Uterus (tissue), 2 donors: ENCODE measurements at regions not wholly inside any gene's neighbourhood (a gene's known extent, or its start where the extent isn't known, plus 50 kb on each side); places are given as distances from the start of the nearest gene placed in this dataset.

Source experiments
- POLR2A ChIP-seq, 2 donors: fragments of 450-650 bp; IDR thresholded peaks; one replicate each; pipeline ENCODE4 v1.6.1; 2016; ENCODE audit warnings: antibody characterized with exemption in 2 of 2, mild to moderate bottlenecking in 1 of 2, moderate library complexity in 1 of 2
- TF ChIP-seq, protein P1 (sequence below), 4 experiments: fragments of 200-600 bp in 2 of 4; fragments of 450-650 bp in 2 of 4; sonication (generic) in 2 of 4; IDR thresholded peaks; one replicate each; pipeline ENCODE4 v1.5.1; 2016 to 2019; ENCODE audit warnings: antibody characterized with exemption in 4 of 4, mild to moderate bottlenecking in 2 of 4, moderate library complexity in 1 of 4

DNA sequence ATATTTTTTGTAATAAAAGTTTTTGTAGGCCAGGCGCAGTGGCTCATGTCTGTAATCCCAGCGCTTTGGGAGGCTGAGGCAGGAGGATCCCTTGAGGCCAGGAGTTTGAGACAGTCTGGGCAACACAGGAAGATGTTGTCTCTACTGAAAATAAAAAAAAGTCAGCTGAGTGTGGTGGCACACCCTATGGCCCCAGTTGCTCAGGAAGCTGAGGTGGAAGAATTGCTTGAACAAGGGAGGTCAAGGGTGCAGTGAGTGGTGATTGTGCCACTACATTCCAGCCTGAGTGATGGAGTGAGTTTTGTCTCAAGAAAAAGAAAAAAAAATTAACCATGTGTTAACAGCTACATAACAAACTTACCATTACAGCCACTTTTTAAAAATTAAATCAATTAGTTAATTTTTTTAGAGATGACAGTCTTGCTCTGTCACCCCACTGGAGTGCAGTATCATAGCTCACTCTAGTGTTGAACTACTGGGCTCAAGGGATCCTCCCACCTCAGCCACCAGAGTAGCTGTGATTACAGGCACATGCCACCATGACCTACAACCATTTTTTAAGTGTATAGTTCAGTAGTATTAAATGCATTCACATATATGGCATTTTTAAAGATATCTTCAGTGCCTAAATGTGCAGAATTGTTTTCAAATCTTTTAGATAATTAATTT lies 67.2 kb upstream of the ACYP2 start:
- TF ChIP-seq, protein P1, sequence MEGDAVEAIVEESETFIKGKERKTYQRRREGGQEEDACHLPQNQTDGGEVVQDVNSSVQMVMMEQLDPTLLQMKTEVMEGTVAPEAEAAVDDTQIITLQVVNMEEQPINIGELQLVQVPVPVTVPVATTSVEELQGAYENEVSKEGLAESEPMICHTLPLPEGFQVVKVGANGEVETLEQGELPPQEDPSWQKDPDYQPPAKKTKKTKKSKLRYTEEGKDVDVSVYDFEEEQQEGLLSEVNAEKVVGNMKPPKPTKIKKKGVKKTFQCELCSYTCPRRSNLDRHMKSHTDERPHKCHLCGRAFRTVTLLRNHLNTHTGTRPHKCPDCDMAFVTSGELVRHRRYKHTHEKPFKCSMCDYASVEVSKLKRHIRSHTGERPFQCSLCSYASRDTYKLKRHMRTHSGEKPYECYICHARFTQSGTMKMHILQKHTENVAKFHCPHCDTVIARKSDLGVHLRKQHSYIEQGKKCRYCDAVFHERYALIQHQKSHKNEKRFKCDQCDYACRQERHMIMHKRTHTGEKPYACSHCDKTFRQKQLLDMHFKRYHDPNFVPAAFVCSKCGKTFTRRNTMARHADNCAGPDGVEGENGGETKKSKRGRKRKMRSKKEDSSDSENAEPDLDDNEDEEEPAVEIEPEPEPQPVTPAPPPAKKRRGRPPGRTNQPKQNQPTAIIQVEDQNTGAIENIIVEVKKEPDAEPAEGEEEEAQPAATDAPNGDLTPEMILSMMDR (IDR thresholded peaks at IDR 0.05) = no peak
- no peak for TF ChIP-seq POLR2A (IDR thresholded peaks at IDR 0.05)
